Cardiac muscle cell (in vitro differentiated cells and primary cell): ENCODE measurements at regions not wholly inside any gene's neighbourhood (a gene's known extent, or its start where the extent isn't known, plus 50 kb on each side); places are given as distances from the start of the nearest gene placed in this dataset.
"Not testable (repeated sequence)": the region's sequence is repeated elsewhere in the genome, so short reads cannot be mapped to it uniquely, and the experiment has no call there.

Source experiments
- DNase-seq, 2 donors: peaks; one replicate each; pipeline versions ENCODE4 v3.0.0 to v3.0.0-alpha.2; 2010 to 2017; ENCODE audit warnings: low read depth in 1 of 2, low spot score in 1 of 2
- H3K27ac ChIP-seq: fragments of 200-600 bp; sonication (generic); 2 replicates; pipeline ENCODE4 v1.5.1; 2016
- H3K27me3 ChIP-seq: fragments of 200-600 bp; sonication (generic); 2 replicates; pipeline ENCODE4 v1.6.0; 2016; ENCODE audit warnings: control low read depth
- H3K36me3 ChIP-seq: fragments of 200-600 bp; sonication (generic); 2 replicates; pipeline ENCODE4 v1.5.1; 2016; ENCODE audit warnings: control low read depth
- H3K4me1 ChIP-seq: fragments of 200-600 bp; sonication (generic); 2 replicates; pipeline ENCODE4 v1.8.1; 2017; ENCODE audit warnings: low read depth, mild to moderate bottlenecking, mixed run types
- H3K4me3 ChIP-seq: fragments of 200-600 bp; sonication (generic); 2 replicates; pipeline ENCODE4 v1.5.1; 2016; ENCODE audit warnings: mild to moderate bottlenecking
- H3K9me3 ChIP-seq: fragments of 200-600 bp; sonication (generic); 2 replicates; pipeline ENCODE4 v1.5.1; 2017; ENCODE audit warnings: low read depth, mild to moderate bottlenecking, control low read depth
- TF ChIP-seq, protein P1 (sequence below): IDR thresholded peaks from 2 replicates; pipeline ENCODE4 v1.5.1; 2012; ENCODE audit warnings: low read depth, mild to moderate bottlenecking, low read length

DNA sequence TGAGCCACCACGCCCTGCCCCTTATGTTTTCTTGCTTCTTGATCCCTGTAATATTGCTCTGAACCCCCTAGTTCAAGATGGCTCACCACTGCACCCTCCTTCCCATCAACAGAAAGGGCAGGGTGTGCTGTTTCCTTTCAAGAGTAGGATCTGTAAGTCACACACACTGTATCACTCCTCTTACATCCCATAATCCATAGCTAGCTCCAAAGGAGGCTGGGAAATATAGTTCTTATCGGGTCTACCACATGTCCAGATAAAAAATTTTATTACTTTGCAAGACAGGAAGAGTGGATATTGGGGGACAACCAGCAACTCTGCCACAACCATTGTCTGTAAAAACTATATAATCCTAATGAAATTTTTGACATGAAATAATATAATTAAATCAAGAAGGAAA lies 79.6 kb downstream of the C9orf50 start:
- no peak overlapping the region for H3K27ac ChIP-seq
- no peaks in the 10 kb centered on the region for H3K27me3 ChIP-seq
- H3K36me3 ChIP-seq, result no peaks in the 10 kb centered on the region
- no peaks in the 10 kb centered on the region for H3K9me3 ChIP-seq
- no peak for DNase-seq
- H3K4me1 ChIP-seq, result no peaks in the 10 kb centered on the region
- H3K4me3 ChIP-seq, result no peak overlapping the region
- TF ChIP-seq, protein P1, sequence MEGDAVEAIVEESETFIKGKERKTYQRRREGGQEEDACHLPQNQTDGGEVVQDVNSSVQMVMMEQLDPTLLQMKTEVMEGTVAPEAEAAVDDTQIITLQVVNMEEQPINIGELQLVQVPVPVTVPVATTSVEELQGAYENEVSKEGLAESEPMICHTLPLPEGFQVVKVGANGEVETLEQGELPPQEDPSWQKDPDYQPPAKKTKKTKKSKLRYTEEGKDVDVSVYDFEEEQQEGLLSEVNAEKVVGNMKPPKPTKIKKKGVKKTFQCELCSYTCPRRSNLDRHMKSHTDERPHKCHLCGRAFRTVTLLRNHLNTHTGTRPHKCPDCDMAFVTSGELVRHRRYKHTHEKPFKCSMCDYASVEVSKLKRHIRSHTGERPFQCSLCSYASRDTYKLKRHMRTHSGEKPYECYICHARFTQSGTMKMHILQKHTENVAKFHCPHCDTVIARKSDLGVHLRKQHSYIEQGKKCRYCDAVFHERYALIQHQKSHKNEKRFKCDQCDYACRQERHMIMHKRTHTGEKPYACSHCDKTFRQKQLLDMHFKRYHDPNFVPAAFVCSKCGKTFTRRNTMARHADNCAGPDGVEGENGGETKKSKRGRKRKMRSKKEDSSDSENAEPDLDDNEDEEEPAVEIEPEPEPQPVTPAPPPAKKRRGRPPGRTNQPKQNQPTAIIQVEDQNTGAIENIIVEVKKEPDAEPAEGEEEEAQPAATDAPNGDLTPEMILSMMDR, result no peak

DNA sequence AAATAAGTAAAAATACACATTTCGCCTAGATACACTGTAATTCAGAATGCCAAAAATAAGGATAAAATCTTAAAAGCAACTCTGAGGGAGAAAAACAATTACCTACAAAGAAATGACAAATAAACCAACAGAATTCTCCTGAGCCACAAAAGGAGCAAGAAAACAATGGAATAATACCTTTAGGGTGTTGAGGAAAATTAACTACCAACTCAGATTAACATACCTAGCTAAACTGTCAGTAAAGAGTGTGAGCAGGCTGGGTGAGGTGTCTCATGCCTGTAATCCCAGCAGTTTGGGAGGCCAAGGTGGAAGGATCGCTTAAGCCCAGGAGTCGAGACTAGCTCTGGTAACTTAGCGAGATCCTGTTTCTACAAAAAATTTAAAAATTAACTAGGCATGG lies 81.5 kb downstream of the C9orf50 start:
- no peak overlapping the region for H3K4me3 ChIP-seq
- no peaks in the 10 kb centered on the region for H3K27me3 ChIP-seq
- no peaks in the 10 kb centered on the region for H3K9me3 ChIP-seq
- no peak for DNase-seq
- H3K27ac ChIP-seq, result no peak overlapping the region
- no peaks in the 10 kb centered on the region for H3K4me1 ChIP-seq
- no peaks in the 10 kb centered on the region for H3K36me3 ChIP-seq
- TF ChIP-seq, protein P1, result no peak

DNA sequence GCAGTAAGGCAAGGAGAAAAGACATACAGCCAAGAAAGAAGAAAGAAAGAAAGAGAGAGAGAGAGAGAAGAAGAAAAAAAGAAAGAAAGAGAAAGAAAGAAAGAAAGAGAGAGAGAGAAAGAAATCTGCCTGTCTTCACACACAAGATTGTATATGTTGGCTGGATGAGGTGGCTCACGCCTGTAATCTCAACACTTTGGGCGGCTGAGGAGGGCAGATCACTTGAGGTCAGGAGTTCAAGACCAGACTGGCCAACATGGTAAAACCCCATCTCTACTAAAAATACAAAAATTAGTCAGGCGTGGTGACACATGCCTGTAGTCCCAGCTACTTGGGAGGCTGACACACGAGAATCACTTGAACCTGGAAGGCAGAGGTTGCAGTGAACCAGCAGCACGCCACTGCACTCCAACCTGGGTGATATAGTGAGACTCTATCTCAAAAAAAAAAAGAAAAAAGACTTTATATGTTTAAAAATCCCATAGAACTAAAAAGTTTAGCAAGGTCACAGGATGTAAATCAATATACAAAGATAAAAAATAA lies 89.0 kb downstream of the C9orf50 start:
- H3K27me3 ChIP-seq, DNase-seq, H3K27ac ChIP-seq, H3K4me1 ChIP-seq, H3K4me3 ChIP-seq, H3K36me3 ChIP-seq, H3K9me3 ChIP-seq: not testable (repeated sequence)

DNA sequence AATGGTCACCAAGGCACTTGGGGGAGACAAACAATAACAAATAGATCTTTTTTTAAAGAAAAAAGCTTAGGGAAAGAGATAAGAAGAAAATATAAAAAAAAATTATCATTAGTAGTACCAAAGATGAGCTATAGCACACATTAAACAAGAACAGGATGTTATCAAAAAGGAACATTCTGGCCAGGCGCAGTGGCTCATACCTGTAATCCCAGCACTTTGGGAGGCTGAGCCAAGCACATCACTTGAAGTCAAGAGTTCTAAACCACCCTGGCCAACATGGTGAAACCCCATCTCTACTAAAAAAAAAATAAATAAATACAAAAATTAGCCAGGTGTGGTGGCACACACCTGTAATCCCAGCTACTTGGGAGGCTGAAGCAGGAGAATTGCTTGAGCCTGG lies 92.9 kb downstream of the C9orf50 start:
- not testable (repeated sequence) for DNase-seq, H3K9me3 ChIP-seq

DNA sequence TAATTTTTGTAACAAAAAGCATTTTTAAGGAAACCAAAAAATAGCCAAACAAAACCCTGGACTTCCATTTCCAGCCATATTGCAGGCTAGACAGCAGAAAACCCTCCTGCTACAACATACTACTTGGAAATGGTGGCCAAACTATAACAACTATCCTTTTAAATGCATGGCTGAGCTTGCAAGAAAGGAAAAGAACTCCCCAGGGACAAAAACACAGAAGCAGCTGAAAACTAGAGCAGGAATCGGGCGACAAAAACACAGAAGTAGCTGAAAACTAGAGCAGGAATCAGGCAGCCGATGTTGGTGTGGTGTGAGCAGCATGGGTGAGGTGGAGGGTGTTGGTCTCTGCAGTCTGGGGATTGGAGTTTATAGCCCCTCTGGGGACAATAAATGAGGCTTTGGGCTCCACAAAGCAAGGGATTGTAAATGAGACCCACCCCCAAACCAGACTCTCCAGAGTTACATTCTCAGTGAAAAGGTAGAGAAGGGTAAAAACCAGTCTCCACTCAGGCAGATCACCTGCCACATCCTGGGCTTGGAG lies 95.2 kb downstream of the C9orf50 start:
- TF ChIP-seq, protein P1, result no peak
- no peak overlapping the region for H3K27ac ChIP-seq
- no peak overlapping the region for H3K4me3 ChIP-seq

More for the DNA sequence above, 92.9 kb downstream of the C9orf50 start:
- not testable (repeated sequence) for H3K36me3 ChIP-seq, H3K4me1 ChIP-seq, H3K27ac ChIP-seq, H3K27me3 ChIP-seq, H3K4me3 ChIP-seq

DNA sequence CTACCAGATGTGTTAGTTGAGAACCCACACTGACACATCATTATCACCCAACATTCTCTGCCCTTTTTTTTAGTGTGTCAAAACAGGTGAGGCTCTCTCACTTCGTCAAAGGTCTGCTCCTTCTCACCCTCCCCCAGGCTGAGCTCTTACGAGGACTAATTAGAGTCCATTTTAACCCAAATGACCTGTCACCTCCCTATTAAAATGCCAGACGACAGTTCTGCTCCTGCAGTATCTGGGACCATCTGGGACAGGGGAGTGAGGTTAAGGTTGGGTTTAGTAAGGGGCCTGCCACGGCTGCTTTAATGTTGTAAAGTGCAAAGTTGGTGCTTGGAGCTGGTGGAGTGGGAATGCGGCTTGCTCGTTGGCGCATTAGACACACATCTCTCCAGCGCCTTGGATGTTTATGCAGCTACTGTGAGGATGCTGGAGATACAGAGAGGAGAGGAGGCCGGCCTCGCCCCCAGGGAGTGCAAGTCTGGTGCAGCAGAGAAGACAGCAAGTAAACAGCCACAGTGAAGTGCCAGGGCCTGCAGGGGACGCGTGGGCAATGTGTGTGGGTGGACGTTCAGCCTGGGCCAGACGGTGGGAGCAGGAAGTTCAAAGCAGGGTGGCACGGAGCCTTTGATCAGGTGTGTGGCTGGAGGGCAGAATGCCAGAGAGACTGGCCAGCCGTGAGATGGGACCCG lies 96.2 kb downstream of the C9orf50 start:
- DNase-seq, result no peak
- Histone ChIP-seq H3K27ac (no peak overlapping the region), H3K9me3 (no peaks in the 10 kb centered on the region), H3K4me3 (no peak overlapping the region), H3K36me3 (no peaks in the 10 kb centered on the region), H3K4me1 (no peaks in the 10 kb centered on the region), H3K27me3 (no peaks in the 10 kb centered on the region)
- TF ChIP-seq, protein P1, result no peak

More for the DNA sequence above, 95.2 kb downstream of the C9orf50 start:
- Histone ChIP-seq H3K36me3 (no peaks in the 10 kb centered on the region), H3K9me3 (no peaks in the 10 kb centered on the region), H3K27me3 (no peaks in the 10 kb centered on the region), H3K4me1 (no peaks in the 10 kb centered on the region)
- no peak for DNase-seq
